ENCODE measurements at regions not wholly inside any gene's neighbourhood (a gene's known extent, or its start where the extent isn't known, plus 50 kb on each side); places are given as distances from the start of the nearest gene placed in this dataset.

DNA sequence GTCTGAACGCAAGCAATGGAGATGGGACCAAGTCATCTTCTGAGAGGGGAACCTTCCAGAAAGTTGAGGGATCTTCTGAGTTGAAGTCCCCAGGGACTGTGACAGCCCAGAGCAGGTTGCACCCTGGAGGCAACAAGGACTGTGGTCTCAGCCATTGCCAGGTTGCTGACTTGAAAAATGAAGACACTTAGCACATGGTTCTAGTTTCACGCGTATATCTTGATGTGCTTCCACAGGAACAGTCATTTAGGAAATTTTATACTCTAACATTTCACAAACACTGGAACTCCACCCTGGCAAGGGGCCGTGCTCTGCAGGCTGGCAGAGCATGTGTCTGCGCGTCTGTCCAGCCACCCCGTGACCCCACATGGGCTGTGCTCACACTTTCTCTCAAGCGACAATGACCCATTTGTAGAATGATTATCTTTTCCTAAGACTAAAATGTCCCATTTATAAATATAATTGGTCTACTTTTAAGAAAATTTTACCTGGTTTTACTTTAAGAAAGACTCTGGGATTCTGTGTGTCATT, 157.0 kb downstream of the ERMARD start:
- Histone ChIP-seq H3K9me3 (no peaks in the 10 kb centered on the region), H3K36me3 (no peaks in the 10 kb centered on the region), H3K27ac (no peak overlapping the region), H3K4me3 (no peak overlapping the region), H3K27me3 (no peaks in the 10 kb centered on the region), H3K4me1 (peaks cover 0 to 33% (median 14%) of the 10 kb centered on the region in 12 donors)
- DNase-seq, result no peak
- intact Hi-C loops (cut with DNase I), result loop anchor here in 4 of 10 donors (5.0 to 10.0 kb wide), 3 partner anchors 54 to 61 kb away; no protein-coding TSS in a partner anchor
- TF ChIP-seq, protein P1, sequence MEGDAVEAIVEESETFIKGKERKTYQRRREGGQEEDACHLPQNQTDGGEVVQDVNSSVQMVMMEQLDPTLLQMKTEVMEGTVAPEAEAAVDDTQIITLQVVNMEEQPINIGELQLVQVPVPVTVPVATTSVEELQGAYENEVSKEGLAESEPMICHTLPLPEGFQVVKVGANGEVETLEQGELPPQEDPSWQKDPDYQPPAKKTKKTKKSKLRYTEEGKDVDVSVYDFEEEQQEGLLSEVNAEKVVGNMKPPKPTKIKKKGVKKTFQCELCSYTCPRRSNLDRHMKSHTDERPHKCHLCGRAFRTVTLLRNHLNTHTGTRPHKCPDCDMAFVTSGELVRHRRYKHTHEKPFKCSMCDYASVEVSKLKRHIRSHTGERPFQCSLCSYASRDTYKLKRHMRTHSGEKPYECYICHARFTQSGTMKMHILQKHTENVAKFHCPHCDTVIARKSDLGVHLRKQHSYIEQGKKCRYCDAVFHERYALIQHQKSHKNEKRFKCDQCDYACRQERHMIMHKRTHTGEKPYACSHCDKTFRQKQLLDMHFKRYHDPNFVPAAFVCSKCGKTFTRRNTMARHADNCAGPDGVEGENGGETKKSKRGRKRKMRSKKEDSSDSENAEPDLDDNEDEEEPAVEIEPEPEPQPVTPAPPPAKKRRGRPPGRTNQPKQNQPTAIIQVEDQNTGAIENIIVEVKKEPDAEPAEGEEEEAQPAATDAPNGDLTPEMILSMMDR (IDR thresholded peaks at IDR 0.05), result no peak
- no peak for TF ChIP-seq POLR2A (IDR thresholded peaks at IDR 0.05)
- ATAC-seq, result no peak
- WGBS, 4 donors, result 90 to 93% (median 91%) methylated on average over 8 of the region's 8 CpGs

DNA sequence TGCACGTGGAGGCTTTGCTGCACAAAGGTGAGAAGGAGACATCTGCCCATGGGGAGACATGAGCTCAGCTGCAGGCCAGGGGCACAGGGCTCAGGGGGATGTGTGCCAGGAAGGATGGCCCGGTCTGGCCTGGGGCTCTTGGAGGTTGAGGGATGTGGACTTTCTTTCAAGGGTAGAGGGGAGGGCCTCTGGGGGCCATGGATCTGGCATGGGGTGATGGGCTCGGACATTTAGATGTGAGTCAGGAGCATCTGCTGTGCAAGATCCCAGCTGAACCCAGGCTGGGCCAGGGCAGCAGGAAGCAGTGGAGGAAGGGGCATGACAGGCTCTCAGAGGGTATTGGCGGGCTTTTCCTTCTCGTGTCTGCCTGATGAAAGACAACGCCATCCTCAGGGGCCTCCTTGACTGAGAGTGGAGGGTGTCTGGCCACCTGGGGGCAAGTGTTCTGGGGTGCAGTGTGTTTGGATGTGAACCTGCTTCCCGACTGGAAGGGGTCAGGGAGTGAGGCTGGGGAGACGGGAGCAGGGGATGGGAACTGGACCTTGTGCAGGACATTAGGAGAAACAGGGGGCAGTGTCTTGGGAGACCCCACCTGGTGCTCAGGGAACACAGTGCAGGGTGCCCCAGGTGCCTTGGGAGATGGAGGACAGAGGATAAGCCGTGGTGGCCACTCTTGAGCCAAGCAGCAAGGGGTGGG, 156.1 kb downstream of the ERMARD start:
- H3K4me3 ChIP-seq, result no peak overlapping the region
- H3K36me3 ChIP-seq, result no peaks in the 10 kb centered on the region
- H3K27ac ChIP-seq, result no peak overlapping the region
- TF ChIP-seq POLR2A (IDR thresholded peaks at IDR 0.05), result no peak
- TF ChIP-seq, protein P1 (IDR thresholded peaks at IDR 0.05), result no peak
- DNase-seq (no peak), ATAC-seq (no peak)
- intact Hi-C loops (cut with DNase I), result loop anchor here in 5 of 10 donors (2.0 to 10.0 kb wide), 4 partner anchors 47 to 60 kb away; no protein-coding TSS in a partner anchor
- 65 to 79% (median 73%) methylated on average over 9 of the region's 9 CpGs for WGBS, 4 donors
- no peaks in the 10 kb centered on the region for H3K9me3 ChIP-seq
- peaks cover 0 to 33% (median 14%) of the 10 kb centered on the region in 12 donors for H3K4me1 ChIP-seq
- H3K27me3 ChIP-seq, result no peaks in the 10 kb centered on the region

DNA sequence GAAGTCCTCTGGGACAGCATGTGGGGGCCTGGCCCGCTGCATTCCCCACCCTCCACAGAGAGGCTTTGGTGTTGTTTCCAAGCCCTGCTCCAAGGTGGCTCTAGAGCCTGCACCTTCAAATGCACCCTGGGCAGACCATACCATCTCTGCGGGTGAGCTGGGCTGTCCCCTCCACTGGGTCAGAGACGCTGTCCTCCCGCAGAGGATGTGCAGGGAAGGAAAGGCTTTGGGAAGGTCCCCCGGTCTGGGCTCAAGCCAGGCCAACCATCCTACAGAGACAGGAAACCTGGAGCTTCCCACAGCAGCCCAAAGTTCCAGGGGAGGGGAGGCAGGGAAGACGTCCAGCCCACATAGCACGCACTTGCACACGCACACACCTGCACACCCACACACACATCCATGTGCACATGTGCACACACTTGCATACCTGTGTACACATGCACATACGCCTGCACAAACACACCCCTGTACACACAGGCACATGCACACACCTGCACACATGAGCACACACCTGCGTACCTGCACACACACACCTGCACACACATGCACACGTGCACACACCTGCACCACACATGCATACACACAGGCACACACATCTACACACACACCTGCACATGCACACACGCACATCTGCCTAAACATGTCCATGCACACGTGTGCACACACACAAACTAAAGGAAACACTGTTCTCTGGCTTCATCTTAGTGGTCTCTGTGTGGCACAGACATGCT, 155.4 kb downstream of the ERMARD start:
- Histone ChIP-seq H3K27ac (peak overlapping the region in 1 of 12 donors; percentile 27), H3K4me1 (peaks cover 0 to 33% (median 14%) of the 10 kb centered on the region in 12 donors), H3K27me3 (no peaks in the 10 kb centered on the region), H3K4me3 (no peak overlapping the region), H3K9me3 (no peaks in the 10 kb centered on the region), H3K36me3 (no peaks in the 10 kb centered on the region)
- intact Hi-C loops (cut with DNase I), result loop anchor here in 5 of 10 donors (2.0 to 10.0 kb wide), 4 partner anchors 46 to 60 kb away; no protein-coding TSS in a partner anchor
- TF ChIP-seq, protein P1 (IDR thresholded peaks at IDR 0.05), result no peak
- TF ChIP-seq POLR2A (IDR thresholded peaks at IDR 0.05), result no peak
- WGBS, 4 donors, result 42 to 72% (median 66%) methylated on average over 12 to 13 of the region's 13 CpGs
- ATAC-seq, result peak; percentile 35 to 71 (median 42)
- peak in 3 of 5 donors; percentile 35 to 39 (median 39) for DNase-seq
